GM19043 (cell line): ENCODE measurements at regions not wholly inside any gene's neighbourhood (a gene's known extent, or its start where the extent isn't known, plus 50 kb on each side); places are given as distances from the start of the nearest gene placed in this dataset.
"Not testable (repeated sequence)": the region's sequence is repeated elsewhere in the genome, so short reads cannot be mapped to it uniquely, and the experiment has no call there.

Experiments
- ATAC-seq: cut with Tn5 transposase; IDR thresholded peaks from one replicate; pipeline ENCODE4 v1.9.1; 2021; ENCODE audit warnings: low read depth; ENCODE audit not compliant: unreplicated experiment

DNA sequence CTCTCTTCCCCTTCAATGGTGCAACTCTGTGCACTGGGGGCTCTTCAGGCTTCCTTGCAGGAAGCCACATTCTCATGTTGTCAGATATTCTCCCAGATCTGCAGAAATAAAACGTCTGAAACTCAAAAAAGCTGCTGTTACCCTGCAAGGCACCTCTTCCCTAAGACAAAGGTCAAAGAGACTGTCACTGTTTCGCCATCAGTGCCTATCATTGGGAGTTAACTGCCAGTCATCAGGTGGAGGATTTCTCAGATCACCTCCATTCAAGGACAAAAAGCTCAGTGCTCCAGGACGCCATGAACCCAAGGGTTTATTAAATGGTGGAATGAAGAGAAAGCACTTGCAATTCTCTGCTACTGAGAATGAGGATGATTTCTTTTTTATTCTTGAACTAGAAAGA is 144.6 kb upstream of the PALS2 start:
- ATAC-seq, result no peak

DNA sequence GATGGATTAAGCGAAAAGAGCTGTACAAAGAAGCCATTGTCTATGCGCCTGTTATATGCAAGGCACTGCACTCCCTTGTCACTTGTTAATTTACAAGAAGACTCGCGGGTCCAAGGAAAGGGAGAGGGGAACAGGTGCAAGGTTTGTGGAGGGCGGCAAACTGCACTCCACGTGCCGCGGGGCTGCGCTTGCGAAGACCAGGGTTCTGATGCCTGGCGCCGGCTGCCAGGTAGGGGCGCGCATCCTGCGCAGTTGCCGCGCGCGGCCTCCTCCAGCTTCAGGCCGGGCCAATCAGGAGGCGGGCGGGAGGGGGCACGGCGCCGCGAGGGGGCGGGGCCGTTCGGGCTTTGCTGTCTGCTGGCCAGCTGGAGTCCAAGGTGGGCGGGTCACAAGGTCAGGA is 140.6 kb upstream of the PALS2 start:
- no peak for ATAC-seq

DNA sequence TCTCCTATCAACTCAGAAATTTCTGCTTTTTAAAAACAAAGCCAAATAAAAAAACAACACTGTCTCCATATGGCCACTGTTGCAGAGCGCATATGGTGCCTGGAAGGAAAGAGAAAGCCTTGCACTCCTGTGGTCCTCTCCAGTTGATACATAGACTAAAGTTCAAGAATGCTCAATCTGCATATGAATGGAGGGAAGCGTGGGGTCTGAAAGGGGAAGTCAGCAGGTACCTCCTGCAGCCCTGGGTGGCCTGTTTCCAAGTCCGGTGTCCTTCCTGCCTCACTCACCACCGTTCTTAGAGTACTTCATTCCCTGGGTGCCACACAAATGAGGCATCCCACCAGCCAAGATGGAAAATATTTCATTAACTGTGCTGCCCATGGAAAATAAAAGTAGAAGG is 138.3 kb upstream of the PALS2 start:
- ATAC-seq, result no peak

DNA sequence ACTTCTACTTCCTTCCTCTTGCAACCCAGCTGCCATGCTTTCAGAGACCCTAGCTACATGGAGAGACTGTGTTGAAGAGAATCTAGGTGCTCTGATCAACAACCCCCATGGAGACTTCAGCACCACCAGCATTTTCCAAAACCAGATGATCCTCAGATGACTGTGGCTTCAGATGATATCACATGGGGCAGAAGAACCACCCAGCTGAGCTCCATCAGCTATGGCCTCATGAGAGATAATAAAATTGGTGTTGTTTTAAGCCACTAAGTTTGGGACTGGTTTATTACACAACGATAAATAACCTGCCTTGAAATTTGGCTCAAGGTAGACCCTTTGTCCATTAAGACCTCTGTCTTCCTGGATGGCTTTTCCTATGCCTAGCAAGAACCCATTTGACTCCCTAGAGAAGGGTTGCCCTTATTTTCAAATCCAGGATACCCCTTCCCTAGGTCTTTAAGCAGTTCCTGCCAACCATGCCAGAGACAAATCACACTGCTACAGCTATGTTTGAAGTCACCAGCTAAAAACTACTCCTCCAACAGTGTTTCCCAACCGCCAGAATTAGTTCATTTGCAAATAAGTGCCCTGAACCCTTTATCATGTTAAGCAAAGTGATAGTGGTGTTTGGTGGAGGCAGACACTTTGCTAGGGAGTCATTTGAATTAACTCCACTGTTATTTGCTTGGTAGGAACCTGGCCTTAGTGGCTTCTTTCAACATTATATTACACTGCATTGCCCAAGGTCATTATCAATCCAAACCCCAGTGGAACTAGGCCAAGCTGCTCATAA is 136.9 kb upstream of the PALS2 start:
- ATAC-seq, result no peak

DNA sequence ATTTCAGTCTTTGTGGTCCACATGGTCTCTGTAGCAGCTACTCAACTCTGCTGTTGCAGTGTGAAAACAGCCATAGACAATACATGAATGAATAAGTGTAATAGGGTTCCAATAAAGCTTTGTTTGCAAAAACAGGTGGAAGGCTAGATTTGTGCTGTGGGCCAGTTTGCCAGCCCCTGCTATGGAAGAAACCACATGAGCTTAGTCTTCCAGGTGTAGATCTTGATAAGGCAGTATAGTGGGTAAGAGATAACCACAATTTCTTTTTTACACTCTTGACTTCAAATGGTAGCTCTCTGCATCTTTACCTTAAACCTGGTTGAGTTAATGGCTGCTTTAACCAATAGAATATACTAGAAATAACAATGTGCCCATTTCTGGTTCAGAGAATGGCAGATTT is 135.0 kb upstream of the PALS2 start:
- ATAC-seq, result no peak

DNA sequence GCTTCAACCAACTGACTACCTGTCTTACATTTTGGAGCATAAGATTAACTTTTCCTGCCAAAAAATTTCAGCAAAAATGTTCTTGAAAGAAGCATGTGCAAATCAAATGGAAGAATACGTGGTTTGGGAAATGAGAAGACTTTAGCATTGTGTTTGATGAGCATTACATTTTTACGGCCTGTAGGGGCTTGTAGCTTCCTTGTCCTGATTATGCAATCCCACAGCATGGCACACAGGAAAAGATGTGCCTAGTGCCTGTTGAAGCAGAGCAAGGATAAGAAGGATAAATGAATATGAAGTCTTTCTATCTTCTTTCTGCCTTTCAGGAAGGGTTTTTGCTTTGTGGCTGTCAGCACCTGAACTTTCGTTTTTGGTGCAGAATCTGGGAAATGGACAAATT is 134.1 kb upstream of the PALS2 start:
- ATAC-seq, result not testable (repeated sequence)

DNA sequence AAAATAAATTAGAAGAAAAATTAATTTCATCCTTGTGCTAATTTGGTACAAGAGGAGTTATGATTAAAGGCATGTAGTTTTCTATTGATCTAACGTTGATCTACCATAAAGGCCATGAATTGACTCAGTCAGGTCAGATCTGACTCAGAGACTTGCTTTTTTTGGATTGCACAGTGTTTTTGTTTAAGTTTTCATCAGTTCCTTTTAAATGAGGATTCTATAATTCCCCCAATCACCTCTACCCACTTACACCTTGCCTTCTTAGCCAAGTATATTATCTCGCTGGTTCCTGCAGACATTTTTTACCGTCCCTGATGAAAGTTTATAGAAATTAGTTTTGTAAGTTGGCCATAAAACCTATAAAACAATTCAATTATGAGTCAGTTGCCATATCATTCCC is 132.4 kb upstream of the PALS2 start:
- ATAC-seq, result no peak

DNA sequence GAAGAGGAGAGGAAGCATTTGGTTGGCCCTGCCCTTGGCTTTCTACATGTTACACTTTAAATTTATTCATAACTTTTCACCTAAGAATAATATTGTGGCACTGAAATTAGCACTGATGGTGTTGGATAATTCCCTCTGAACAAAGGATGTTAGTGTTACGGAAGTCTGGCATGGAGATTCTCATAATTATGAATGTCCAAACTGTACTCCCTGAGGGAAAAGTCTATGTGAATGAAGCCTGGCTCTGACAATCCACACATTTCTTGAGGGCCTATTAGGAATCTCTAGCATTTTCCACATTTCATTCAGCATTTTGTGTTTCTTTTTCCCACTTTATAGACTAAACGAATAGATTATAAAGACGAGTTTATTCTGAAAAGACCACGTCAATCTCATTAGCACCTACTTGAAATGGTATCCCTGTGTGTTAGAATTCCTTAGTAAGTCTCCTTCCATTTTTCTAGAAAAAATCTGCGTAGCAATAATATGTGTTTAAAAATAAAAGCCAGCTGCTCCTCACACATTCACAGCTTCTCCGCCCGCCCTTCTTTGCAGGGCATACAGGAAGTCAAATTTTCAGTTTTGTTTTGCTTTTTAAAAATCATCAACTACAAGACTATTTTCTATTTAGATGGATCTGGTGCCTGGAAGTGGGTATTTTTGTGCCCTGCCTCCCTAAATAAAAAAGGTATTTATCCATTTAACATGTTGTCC is 131.8 kb upstream of the PALS2 start:
- ATAC-seq, result no peak

DNA sequence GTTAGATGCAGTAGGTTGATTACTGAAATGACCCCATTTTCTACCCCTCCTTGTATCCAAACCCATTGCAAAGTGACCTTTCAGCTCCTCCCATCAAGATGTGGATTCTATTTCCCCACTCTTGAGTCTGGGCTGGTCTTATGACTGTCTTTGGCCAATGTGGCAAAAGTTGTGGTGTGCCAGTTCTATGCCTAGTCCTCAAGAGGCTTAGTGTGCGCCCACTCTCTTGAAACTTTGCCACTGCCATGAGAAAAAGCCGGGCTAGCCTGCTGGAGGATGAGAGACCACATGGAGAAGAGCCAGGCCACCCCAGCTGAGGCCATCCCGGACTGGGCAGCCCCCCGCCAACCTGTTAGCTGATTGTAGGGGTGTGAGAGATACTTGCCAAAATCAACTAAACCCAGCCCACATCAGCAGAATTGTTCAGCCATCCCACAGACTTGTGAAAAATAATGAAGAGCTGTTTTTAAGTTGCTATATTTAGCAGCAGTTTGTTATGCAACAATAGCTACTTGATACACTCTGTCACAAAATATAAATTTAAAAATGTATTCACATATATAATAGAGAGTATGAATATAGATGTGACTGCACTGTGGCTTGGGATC is 131.0 kb upstream of the PALS2 start:
- ATAC-seq, result no peak

DNA sequence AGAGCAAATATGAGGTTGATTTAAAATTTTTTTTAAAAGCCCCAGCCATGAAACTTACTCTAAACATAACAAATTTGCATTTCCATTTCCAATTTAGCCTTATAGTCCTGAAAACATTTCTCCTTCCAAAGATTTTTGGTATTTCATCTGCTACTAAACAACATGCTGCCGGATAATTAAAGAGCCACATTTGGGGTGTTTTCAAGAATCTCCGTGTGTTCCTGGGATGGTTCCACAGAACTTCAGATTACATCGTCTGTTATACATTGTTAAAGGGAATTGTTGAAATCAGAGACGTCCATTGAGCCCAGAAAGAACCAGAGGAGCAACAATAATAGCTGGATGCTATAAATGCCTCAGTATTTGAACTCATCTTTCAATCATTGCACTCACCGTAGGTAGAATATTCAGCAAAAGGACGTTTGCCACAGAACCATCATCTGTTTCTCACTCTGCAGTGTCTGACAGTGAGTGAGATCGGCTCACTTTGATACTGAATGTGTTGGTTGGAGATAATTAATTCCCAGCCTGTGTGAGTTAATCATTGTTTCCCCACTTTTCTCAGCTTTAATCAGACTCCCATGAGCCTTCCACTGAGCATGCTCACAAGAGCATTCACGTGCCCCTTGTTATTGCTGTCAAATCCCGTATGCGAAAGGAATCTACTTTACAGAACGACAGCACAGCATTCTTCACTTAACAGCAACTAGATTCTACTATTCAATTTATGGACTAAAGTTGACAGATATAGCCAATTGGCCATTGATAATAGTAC is 128.4 kb upstream of the PALS2 start:
- no peak for ATAC-seq

DNA sequence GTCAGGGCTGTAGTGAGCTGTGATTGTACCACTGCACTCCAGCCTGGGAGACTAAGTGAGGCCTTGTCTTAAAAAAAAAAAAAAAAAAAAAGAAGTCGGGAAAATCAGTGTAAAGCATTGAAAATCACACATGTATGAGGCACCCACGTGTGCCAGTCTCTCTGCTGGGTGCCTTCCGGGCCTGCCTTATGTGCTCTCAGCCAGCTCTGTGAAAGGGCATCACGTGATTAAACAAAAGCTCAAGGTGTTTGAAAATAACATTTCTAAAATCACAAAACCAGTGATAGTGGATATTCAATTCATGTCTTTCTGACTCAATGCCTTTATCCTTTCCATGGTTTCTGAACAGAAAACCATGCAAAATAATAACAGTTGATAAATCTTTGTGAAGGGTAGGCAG is 125.2 kb upstream of the PALS2 start:
- no peak for ATAC-seq

DNA sequence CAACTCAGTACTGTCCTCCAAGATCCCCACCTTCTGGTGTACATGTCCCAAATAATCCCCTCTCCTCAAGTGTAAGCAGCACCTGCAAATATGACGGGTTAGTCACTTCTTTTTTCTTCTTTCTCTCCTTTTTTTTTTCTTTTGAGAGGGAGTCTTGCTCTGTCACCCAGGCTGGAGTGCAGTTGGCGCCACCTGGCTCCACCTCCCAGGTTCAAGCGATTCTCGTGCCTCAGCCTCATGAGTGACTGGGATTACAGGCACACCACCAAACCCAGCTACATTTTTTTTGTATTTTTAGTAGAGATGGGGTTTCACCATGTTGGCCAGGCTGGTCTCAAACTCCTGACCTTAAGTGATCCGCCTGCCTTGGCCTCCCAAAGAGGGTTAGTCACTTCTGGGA is 123.8 kb upstream of the PALS2 start:
- not testable (repeated sequence) for ATAC-seq

DNA sequence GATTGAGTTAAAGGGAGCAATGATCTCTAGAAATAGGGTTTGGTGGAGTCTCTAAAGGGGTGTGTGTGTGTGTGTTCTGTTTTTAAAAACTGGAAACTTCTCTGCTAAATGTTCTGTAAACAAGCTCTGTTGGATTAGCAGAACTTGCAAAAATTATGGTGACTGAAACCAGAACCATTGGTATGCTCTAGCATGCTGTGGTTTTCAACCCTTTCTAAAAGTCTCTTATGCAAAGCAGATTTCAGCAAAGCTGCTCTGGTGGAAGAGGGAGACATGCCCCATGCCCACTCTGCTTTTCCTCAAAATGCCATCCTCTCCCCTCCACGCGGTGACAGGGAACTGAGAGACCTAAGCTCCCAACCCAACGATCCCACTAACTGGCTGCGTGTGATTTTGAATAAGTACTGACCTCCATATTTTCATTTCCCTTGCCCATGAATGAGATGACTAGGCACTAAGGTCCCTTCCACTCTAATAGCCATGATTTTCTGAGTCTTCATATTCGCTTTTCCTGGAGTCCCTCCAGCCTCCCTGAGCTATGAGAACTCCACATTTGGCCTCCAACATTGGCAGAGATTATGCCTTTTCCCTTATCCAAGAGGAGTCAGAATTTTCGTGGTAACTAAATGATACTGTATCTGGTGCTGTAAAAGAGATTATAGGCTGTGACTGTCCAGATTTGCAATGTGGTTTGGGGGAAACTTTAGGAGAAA is 117.3 kb upstream of the PALS2 start:
- peak; percentile 85 for ATAC-seq

DNA sequence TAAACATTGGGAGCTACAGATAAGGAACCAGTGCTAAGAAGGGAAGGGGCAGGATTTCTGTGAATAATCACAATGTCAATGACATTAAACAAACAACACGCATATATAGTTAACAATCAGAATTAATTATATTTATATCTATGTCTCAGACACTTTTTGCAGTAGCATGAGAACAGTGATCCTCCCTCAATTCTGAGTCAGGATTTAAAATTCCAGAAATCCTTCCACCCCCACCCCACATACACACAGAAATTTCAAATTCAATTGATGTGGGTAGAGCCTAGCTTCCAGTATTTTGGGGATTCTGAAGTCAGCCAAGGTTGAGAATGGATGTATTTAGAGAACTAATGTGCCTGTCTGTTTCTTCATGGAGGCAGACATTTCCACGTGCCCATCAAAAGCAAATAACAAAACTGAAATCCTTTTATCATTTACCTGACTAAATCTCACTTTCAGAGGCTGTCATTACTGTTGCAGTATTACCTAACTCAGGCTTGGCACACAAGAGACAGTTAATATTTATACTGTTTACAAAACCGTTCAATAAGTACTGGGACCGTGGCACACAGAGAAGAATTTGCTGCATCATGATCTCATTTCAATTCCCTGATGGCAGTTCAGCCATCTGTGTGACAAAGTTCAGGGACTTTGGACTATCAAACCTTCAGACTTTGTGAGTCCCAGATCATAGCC is 116.6 kb upstream of the PALS2 start:
- no peak for ATAC-seq

DNA sequence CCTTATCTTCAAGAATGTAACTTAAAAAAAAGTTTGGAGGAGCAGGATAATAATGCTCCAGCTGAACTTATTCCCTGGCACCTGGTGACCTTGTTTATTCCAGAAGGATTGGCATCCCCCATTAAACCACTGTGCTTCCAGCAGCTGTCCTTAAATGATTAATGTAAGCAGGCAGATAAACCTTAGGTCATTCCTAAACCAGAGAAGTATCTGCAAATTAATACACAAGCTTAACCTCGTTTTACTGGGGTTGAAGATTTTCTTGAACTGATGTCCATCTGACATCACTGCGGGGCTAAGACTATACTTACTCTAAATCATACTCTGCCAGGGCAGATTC is 116.1 kb upstream of the PALS2 start:
- ATAC-seq, result no peak

DNA sequence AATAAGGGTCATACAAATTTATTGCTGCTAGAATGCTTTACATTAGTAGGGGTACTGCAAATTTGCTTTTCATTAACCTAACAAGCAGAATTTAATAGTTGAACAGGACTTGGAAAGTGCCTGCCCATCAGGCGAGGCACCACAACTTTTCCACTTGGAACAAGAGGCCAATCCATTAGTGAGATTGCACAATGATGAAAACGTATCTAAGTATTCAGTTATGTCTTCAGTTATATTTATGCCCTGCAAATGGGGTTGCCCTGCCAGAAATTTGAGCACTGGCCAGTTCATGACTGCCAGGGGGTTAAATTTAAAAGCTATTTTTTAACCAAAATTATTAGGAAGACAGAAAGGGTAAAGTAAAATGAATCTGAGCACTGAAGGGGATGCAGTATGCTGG is 111.1 kb upstream of the PALS2 start:
- no peak for ATAC-seq

DNA sequence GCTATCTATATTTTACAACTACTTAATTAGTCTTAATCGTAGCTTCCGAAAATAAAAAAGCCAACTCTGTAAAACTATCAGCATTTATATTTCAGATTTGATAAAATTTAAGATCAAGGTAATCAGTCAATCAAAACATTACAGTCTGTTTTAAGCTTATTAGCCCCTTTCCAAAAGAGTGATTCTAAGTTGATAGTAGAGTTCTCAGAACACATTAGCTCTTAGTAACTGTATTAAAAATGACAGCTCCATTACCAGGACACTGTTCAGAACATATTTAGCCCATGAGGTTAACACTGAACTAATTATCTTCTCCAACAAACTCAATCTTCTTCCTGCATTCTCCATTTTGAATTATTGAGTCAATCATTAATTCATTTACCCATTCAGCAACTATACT is 110.3 kb upstream of the PALS2 start:
- no peak for ATAC-seq

DNA sequence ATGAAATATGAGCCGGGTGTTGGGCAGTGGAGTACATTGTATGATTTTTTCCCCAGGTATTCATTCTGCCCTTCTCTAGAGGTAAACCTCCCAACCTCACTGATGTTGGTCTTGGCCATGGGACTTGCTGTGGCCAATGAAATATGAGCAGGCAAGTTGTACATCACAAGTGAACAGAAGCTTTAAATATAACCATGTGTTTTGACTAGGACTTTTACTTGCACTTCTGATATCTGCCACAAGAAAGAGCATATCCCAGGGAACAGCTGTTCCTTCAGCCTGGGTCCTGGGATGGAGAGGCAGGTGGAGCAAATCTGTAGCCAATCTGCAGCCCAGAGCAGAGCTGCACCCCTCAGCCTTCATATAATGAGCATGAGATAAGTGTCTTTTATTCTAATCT is 109.8 kb upstream of the PALS2 start:
- ATAC-seq, result no peak

DNA sequence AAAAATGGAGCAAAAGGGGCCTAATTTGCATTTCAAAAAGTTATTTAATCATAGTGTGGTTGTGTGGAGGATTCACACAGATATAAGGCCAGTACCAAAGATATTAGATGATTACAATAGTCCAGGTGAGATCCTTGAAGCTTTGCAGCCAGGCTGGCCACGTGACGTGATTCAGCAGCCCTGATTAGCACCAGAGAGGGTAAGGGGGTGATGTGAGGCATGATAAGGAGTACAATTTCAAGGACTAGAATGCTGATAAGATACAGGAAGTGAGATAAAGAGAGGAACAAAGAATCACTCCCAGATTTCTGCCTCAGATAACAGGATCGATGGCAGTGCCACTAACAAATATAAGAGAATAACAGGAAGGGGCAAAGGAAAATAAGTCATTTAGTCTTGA is 108.4 kb upstream of the PALS2 start:
- ATAC-seq, result no peak

DNA sequence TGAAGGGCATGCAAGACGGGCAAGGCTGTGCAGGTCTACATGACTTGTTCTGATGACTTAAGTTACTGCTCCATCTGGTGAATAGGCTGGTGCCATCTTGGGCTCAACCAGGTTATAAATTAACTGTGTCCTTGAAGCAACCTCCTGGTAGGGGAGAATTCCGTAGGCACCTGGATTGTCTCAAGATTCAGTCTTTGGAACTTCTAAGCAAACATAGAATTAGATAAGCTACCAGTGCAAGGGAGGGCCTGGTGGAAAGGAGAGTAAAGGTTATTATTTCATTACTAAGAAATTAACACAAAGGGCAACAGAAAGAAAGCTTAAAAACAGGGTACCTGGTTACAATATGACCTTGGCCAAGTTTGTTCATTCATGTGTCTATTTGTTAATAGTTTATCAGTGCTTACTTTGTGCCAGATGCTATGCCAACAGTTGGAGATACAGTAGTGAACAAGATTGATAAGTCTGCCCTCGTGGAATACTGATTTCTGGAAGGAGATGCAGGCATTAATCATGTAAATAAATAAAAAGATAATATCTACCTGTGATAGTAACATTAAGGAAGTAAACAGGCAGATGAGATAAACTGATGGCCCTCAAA is 107.0 kb upstream of the PALS2 start:
- ATAC-seq, result no peak
